Activated CD4-positive, alpha-beta T cell treated with anti-CD3 and anti-CD28 coated beads for 48 hours (primary cell): ENCODE measurements at regions not wholly inside any gene's neighbourhood (a gene's known extent, or its start where the extent isn't known, plus 50 kb on each side); places are given as distances from the start of the nearest gene placed in this dataset.
"Not testable (repeated sequence)": the region's sequence is repeated elsewhere in the genome, so short reads cannot be mapped to it uniquely, and the experiment has no call there.

Experiments used
- DNase-seq: peaks from one replicate; pipeline ENCODE4 v3.0.0-alpha.2; 2020

GRCh38 chr9:94387338-94388010, 59.0 kb upstream of the NUTM2F start:
- DNase-seq: not testable (repeated sequence)

- DNase-seq: not testable (repeated sequence)
Observed at GRCh38 chr9:94388011-94388406, 59.6 kb upstream of the NUTM2F start.

GRCh38 chr9:94390425-94391098, 62.1 kb upstream of the NUTM2F start:
- DNase-seq: not testable (repeated sequence)

- DNase-seq: not testable (repeated sequence)
Observed at GRCh38 chr9:94392971-94393624, 64.7 kb upstream of the NUTM2F start.

GRCh38 chr9:94397766-94398379, 69.4 kb upstream of the NUTM2F start:
- DNase-seq: peak; percentile 12

GRCh38 chr9:94400461-94400860, 72.0 kb upstream of the NUTM2F start:
- not testable (repeated sequence) for DNase-seq

GRCh38 chr9:94402795-94403194, 74.4 kb upstream of the NUTM2F start:
- DNase-seq: not testable (repeated sequence)

- DNase-seq: not testable (repeated sequence)
Observed at GRCh38 chr9:94403571-94403970, 75.1 kb upstream of the NUTM2F start.

- DNase-seq: not testable (repeated sequence)
Observed at GRCh38 chr9:94413665-94414064, 85.2 kb upstream of the NUTM2F start.

- not testable (repeated sequence) for DNase-seq
Observed at GRCh38 chr9:94415111-94415510, 86.7 kb upstream of the NUTM2F start.

GRCh38 chr9:94420098-94420497, 91.7 kb upstream of the NUTM2F start:
- not testable (repeated sequence) for DNase-seq

- not testable (repeated sequence) for DNase-seq
Observed at GRCh38 chr9:94421951-94422350, 93.5 kb upstream of the NUTM2F start.

- DNase-seq: peak; percentile 6
Observed at GRCh38 chr9:94425312-94425711, 96.9 kb upstream of the NUTM2F start.

GRCh38 chr9:94437128-94437527, 108.7 kb upstream of the NUTM2F start:
- DNase-seq: not testable (repeated sequence)

- DNase-seq: not testable (repeated sequence)
Observed at GRCh38 chr9:94438336-94438735, 109.9 kb upstream of the NUTM2F start.

- not testable (repeated sequence) for DNase-seq
Observed at GRCh38 chr9:94441146-94441545, 112.7 kb upstream of the NUTM2F start.

GRCh38 chr9:94441796-94442195, 113.1 kb upstream of the PCAT7 start:
- DNase-seq: no peak

GRCh38 chr9:94443032-94443722, 111.7 kb upstream of the PCAT7 start:
- DNase-seq: no peak

GRCh38 chr9:94445863-94446262, 109.0 kb upstream of the PCAT7 start:
- no peak for DNase-seq

- no peak for DNase-seq
Observed at GRCh38 chr9:94449486-94449885, 105.4 kb upstream of the PCAT7 start.

- no peak for DNase-seq
Observed at GRCh38 chr9:94464790-94465189, 90.1 kb upstream of the PCAT7 start.

- DNase-seq: not testable (repeated sequence)
Observed at GRCh38 chr9:94472063-94472462, 82.8 kb upstream of the PCAT7 start.
